ENCODE measurements at regions not wholly inside any gene's neighbourhood (a gene's known extent, or its start where the extent isn't known, plus 50 kb on each side); places are given as distances from the start of the nearest gene placed in this dataset.

GRCh38 chr16:65831903-65832666 is 534.4 kb upstream of the CDH5 start:
- BruUV-seq (replicated peaks): no TSS peak
- TF ChIP-seq CTCF (conservative IDR thresholded peaks at IDR 0.05; ENCODE audit: low read length): no peak
- TF ChIP-seq EZH2phosphoT487 (IDR thresholded peaks at IDR 0.05; ENCODE audit: borderline replicate concordance, low read depth, low read length): no peak
- Histone ChIP-seq H3K4me2 (ENCODE audit: low read length) (no peak overlapping the region), H4K20me1 (ENCODE audit: insufficient read depth, low read length) (no peaks in the 10 kb centered on the region), H3K27ac (ENCODE audit: low read depth, low read length, poor library complexity, severe bottlenecking) (no peak overlapping the region), H3K4me3 (ENCODE audit: low read depth, low read length, poor library complexity, severe bottlenecking) (no peak overlapping the region), H3K9me3 (ENCODE audit: low read length) (no peaks in the 10 kb centered on the region), H3K4me1 (ENCODE audit: insufficient read depth, low read length, poor library complexity, severe bottlenecking) (peaks cover 2% of the 10 kb centered on the region), H3K9me2 (ENCODE audit: insufficient read depth, low read length) (no peaks in the 10 kb centered on the region), H2AFZ (ENCODE audit: low read length) (no peak overlapping the region), H3K36me3 (ENCODE audit: insufficient read depth, low read length) (no peaks in the 10 kb centered on the region), H3K79me2 (ENCODE audit: insufficient read depth, low read depth, low read length) (no peaks in the 10 kb centered on the region)
- POLR2A ChIA-PET: interaction anchor here (0.7 to 1.1 kb wide), 2 partner anchors 25 to 558 kb away, joined by 3 to 7 read pairs; no protein-coding TSS in a partner anchor
- no peak for DNase-seq (ENCODE audit: low spot score)
- CTCF ChIA-PET (ENCODE audit: unreplicated experiment): no interaction called here
- intact Hi-C loops (cut with micrococcal nuclease; ENCODE audit: unreplicated experiment): no loop called here

GRCh38 chr16:65829076-65829475 is 537.4 kb upstream of the CDH5 start:
- no peaks in the 10 kb centered on the region for H3K79me2 ChIP-seq (ENCODE audit: insufficient read depth, low read depth, low read length)
- no peaks in the 10 kb centered on the region for H3K9me2 ChIP-seq (ENCODE audit: insufficient read depth, low read length)
- intact Hi-C loops (cut with micrococcal nuclease; ENCODE audit: unreplicated experiment): no loop called here
- H2AFZ ChIP-seq (ENCODE audit: low read length): no peak overlapping the region
- H3K4me1 ChIP-seq (ENCODE audit: insufficient read depth, low read length, poor library complexity, severe bottlenecking): no peaks in the 10 kb centered on the region
- no peaks in the 10 kb centered on the region for H3K9me3 ChIP-seq (ENCODE audit: low read length)
- H3K4me3 ChIP-seq (ENCODE audit: low read depth, low read length, poor library complexity, severe bottlenecking): no peak overlapping the region
- H3K27ac ChIP-seq (ENCODE audit: low read depth, low read length, poor library complexity, severe bottlenecking): no peak overlapping the region
- DNase-seq (ENCODE audit: low spot score): no peak
- ChIA-PET CTCF (ENCODE audit: unreplicated experiment) (no interaction called here), POLR2A (interaction anchor here (0.7 to 1.0 kb wide), 2 partner anchors 26 to 201 kb away, joined by 3 to 4 read pairs; no protein-coding TSS in a partner anchor)
- H3K36me3 ChIP-seq (ENCODE audit: insufficient read depth, low read length): no peaks in the 10 kb centered on the region
- no peaks in the 10 kb centered on the region for H4K20me1 ChIP-seq (ENCODE audit: insufficient read depth, low read length)
- no TSS peak for BruUV-seq (replicated peaks)
- TF ChIP-seq EZH2phosphoT487 (IDR thresholded peaks at IDR 0.05; ENCODE audit: borderline replicate concordance, low read depth, low read length) (no peak), CTCF (conservative IDR thresholded peaks at IDR 0.05; ENCODE audit: low read length) (no peak)
- H3K4me2 ChIP-seq (ENCODE audit: low read length): no peak overlapping the region

GRCh38 chr16:65828296-65828695 is 538.2 kb upstream of the CDH5 start:
- no TSS peak for BruUV-seq (replicated peaks)
- H2AFZ ChIP-seq (ENCODE audit: low read length): no peak overlapping the region
- no peak overlapping the region for H3K27ac ChIP-seq (ENCODE audit: low read depth, low read length, poor library complexity, severe bottlenecking)
- H3K9me2 ChIP-seq (ENCODE audit: insufficient read depth, low read length): no peaks in the 10 kb centered on the region
- H3K9me3 ChIP-seq (ENCODE audit: low read length): no peaks in the 10 kb centered on the region
- H3K4me3 ChIP-seq (ENCODE audit: low read depth, low read length, poor library complexity, severe bottlenecking): no peak overlapping the region
- TF ChIP-seq EZH2phosphoT487 (IDR thresholded peaks at IDR 0.05; ENCODE audit: borderline replicate concordance, low read depth, low read length) (no peak), CTCF (conservative IDR thresholded peaks at IDR 0.05; ENCODE audit: low read length) (no peak)
- POLR2A ChIA-PET: interaction anchor here (0.5 kb wide), 1 partner anchor 66 kb away, joined by 3 read pairs; no protein-coding TSS in a partner anchor
- H3K4me2 ChIP-seq (ENCODE audit: low read length): no peak overlapping the region
- CTCF ChIA-PET (ENCODE audit: unreplicated experiment): no interaction called here
- no peak for DNase-seq (ENCODE audit: low spot score)
- H4K20me1 ChIP-seq (ENCODE audit: insufficient read depth, low read length): no peaks in the 10 kb centered on the region
- intact Hi-C loops (cut with micrococcal nuclease; ENCODE audit: unreplicated experiment): no loop called here
- H3K36me3 ChIP-seq (ENCODE audit: insufficient read depth, low read length): no peaks in the 10 kb centered on the region
- no peaks in the 10 kb centered on the region for H3K4me1 ChIP-seq (ENCODE audit: insufficient read depth, low read length, poor library complexity, severe bottlenecking)
- H3K79me2 ChIP-seq (ENCODE audit: insufficient read depth, low read depth, low read length): no peaks in the 10 kb centered on the region
